NCI-H2196 treated with DMSO at 0.1 percent for 48 hours (cell line): ENCODE measurements at regions not wholly inside any gene's neighbourhood (a gene's known extent, or its start where the extent isn't known, plus 50 kb on each side); places are given as distances from the start of the nearest gene placed in this dataset.

Experiments used
- DNase-seq: peaks from one replicate; lab custom pipeline; 2025; ENCODE audit not compliant: unreplicated experiment; lab: John Stamatoyannopoulos, UW

GRCh38 chr18:25010623-25011374, 341.2 kb downstream of the ZNF521 start:
- DNase-seq: no peak
